Endothelial cell of umbilical vein (primary cell): ENCODE measurements at regions not wholly inside any gene's neighbourhood (a gene's known extent, or its start where the extent isn't known, plus 50 kb on each side); places are given as distances from the start of the nearest gene placed in this dataset.

ENCODE experiments used
- BruUV-seq: library from RNA; stranded (reverse); fragments of 400-500 nt; replicated peaks from 2 replicates; lab custom pipeline; 2021; lab: Mats Ljungman, UMichigan
- CTCF ChIA-PET: fragments of 300-600, 350-600 bp; sonication (Branson Sonifier 250); formaldehyde crosslinking; loops from one replicate; lab custom pipeline; 2021; ENCODE audit warnings: antibody characterized with exemption, inconsistent platforms; lab: Charles Lee
- POLR2A ChIA-PET: fragments of 300-600, 350-600 bp; sonication (Branson Sonifier 250); formaldehyde crosslinking; loops from one replicate; lab custom pipeline; 2021; ENCODE audit warnings: antibody characterized with exemption, inconsistent platforms; lab: Charles Lee
- DNase-seq: peaks from one replicate; pipeline ENCODE4 v3.0.0-alpha.2; 2011; ENCODE audit warnings: low read depth, low spot score
- FAIRE-seq: peaks from 2 replicates; lab custom pipeline; 2011; peaks lifted over from hg19 to GRCh38; lab: Jason Lieb, UNC
- H2AFZ ChIP-seq: 2 replicates; pipeline ENCODE4 v1.6.0; 2012; ENCODE audit warnings: low read depth, low read length, control low read depth, inconsistent platforms
- H3K27ac ChIP-seq: 2 replicates; pipeline ENCODE4 v1.5.1; 2011; ENCODE audit warnings: low read depth, mild to moderate bottlenecking, control low read depth, low read length, moderate library complexity; ENCODE audit not compliant: insufficient read depth
- H3K27me3 ChIP-seq, 2 experiments: 2 replicates each; pipeline versions ENCODE4 v1.6.0 to v1.6.1; 2011; ENCODE audit warnings: low read length in 2 of 2, mixed read lengths in 1 of 2; ENCODE audit not compliant: control insufficient read depth in 2 of 2, insufficient read depth in 2 of 2
- H3K36me3 ChIP-seq, 2 experiments: 2 replicates in 1 of 2; 3 replicates in 1 of 2; pipeline ENCODE4 v1.5.1; 2011; ENCODE audit warnings: low read length in 2 of 2, mild to moderate bottlenecking in 1 of 2, moderate library complexity in 1 of 2; ENCODE audit not compliant: control insufficient read depth in 2 of 2, insufficient read depth in 2 of 2; ENCODE audit errors: extremely low read depth in 1 of 2
- H3K4me1 ChIP-seq: 3 replicates; pipeline ENCODE4 v1.5.1; 2011; ENCODE audit warnings: mild to moderate bottlenecking, low read length; ENCODE audit not compliant: control insufficient read depth, insufficient read depth; ENCODE audit errors: extremely low read depth
- H3K4me2 ChIP-seq: 2 replicates; pipeline ENCODE4 v1.6.1; 2011; ENCODE audit warnings: low read length, control low read depth, mixed read lengths; ENCODE audit not compliant: insufficient read depth
- H3K4me3 ChIP-seq, 3 experiments: fragments of 200-600 bp in 1 of 3; sonication (generic), shearing (Covaris generic) in 1 of 3; replicated peaks in 1 of 3; 2 replicates each; pipeline ENCODE4 v1.5.1; 2011 to 2016; ENCODE audit warnings: control low read depth in 3 of 3, low read length in 3 of 3, mild to moderate bottlenecking in 2 of 3, inconsistent platforms in 1 of 3, low read depth in 1 of 3, moderate library complexity in 1 of 3; ENCODE audit not compliant: insufficient read depth in 1 of 3
- H3K79me2 ChIP-seq: 2 replicates; pipeline ENCODE4 v1.6.0; 2012; ENCODE audit warnings: low read length, inconsistent platforms; ENCODE audit not compliant: control insufficient read depth, insufficient read depth
- H3K9ac ChIP-seq: replicated peaks from 2 replicates; pipeline ENCODE3; 2011; ENCODE audit warnings: low read length, control low read depth; ENCODE audit not compliant: insufficient read depth; ENCODE audit errors: extremely low read depth
- H3K9me1 ChIP-seq: replicated peaks from 3 replicates; pipeline ENCODE4 v1.6.0; 2011; ENCODE audit warnings: mild to moderate bottlenecking, low read length; ENCODE audit not compliant: control insufficient read depth, insufficient read depth; ENCODE audit errors: extremely low read depth
- H3K9me3 ChIP-seq: replicated peaks from 2 replicates; pipeline ENCODE4 v1.5.1; 2012; ENCODE audit warnings: low read length, inconsistent platforms; ENCODE audit not compliant: control insufficient read depth, insufficient read depth
- H4K20me1 ChIP-seq: replicated peaks from 2 replicates; pipeline ENCODE3; 2011; ENCODE audit warnings: mild to moderate bottlenecking, low read length; ENCODE audit not compliant: control insufficient read depth, insufficient read depth; ENCODE audit errors: extremely low read depth
- EZH2 ChIP-seq: IDR thresholded peaks from 2 replicates; pipeline ENCODE4 v1.6.1; 2012; ENCODE audit warnings: borderline replicate concordance, low read depth, mild to moderate bottlenecking, moderate library complexity, low read length, inconsistent platforms; ENCODE audit not compliant: severe bottlenecking
- FOS ChIP-seq: IDR thresholded peaks from 2 replicates; pipeline ENCODE4 v1.6.1; 2011; ENCODE audit warnings: mild to moderate bottlenecking, low read length, moderate library complexity, borderline replicate concordance; ENCODE audit not compliant: insufficient read depth
- GATA2 ChIP-seq: IDR thresholded peaks from 2 replicates; pipeline ENCODE4 v1.7.0; 2011; ENCODE audit warnings: low read depth, mild to moderate bottlenecking, moderate library complexity, mixed read lengths, low read length; ENCODE audit not compliant: insufficient read length, insufficient read depth
- JUN ChIP-seq: IDR thresholded peaks from 2 replicates; pipeline ENCODE4 v1.6.1; 2011; ENCODE audit warnings: borderline replicate concordance, low read depth; ENCODE audit not compliant: insufficient read length, insufficient read depth
- MYC ChIP-seq: IDR thresholded peaks from one replicate; pipeline ENCODE4 v1.6.1; 2011; ENCODE audit warnings: mild to moderate bottlenecking, low read depth, low read length
- POLR2A ChIP-seq: IDR thresholded peaks from 2 replicates; pipeline ENCODE4 v1.6.1; 2012; ENCODE audit warnings: low read depth, mild to moderate bottlenecking, control low read depth, low read length
- POLR2AphosphoS5 ChIP-seq: IDR thresholded peaks from 2 replicates; pipeline ENCODE4 v1.6.1; 2012; ENCODE audit warnings: low read depth, mild to moderate bottlenecking, control low read depth, low read length, moderate library complexity; ENCODE audit not compliant: insufficient read depth
- dilution Hi-C: fragments of 300-500 bp; cut with MboI; formaldehyde crosslinking; loops from one replicate; pipeline ENCODE4 v1.15.0; 2019; ENCODE audit warnings: low sequenced_read_pairs; ENCODE audit not compliant: extremely low pct_ligation_motif_present
- intact Hi-C: fragments of 100-400 bp; cut with micrococcal nuclease; formaldehyde crosslinking; loops from one replicate; pipeline ENCODE4 v1.10.0; 2022
- TF ChIP-seq, protein P1 (sequence below), 2 donors: IDR thresholded peaks; 1 replicate in 1 of 2; 2 replicates in 1 of 2; pipeline ENCODE4 v1.5.1; 2011; ENCODE audit warnings: low read length in 2 of 2, mild to moderate bottlenecking in 2 of 2, moderate library complexity in 2 of 2, control low read depth in 1 of 2, inconsistent platforms in 1 of 2, low read depth in 1 of 2; ENCODE audit not compliant: insufficient read depth in 1 of 2; ENCODE audit errors: extremely low read depth in 1 of 2
- TF ChIP-seq, protein P2 (sequence below): IDR thresholded peaks from 2 replicates; pipeline ENCODE4 v1.6.1; 2011; ENCODE audit not compliant: insufficient read depth, insufficient read length

DNA sequence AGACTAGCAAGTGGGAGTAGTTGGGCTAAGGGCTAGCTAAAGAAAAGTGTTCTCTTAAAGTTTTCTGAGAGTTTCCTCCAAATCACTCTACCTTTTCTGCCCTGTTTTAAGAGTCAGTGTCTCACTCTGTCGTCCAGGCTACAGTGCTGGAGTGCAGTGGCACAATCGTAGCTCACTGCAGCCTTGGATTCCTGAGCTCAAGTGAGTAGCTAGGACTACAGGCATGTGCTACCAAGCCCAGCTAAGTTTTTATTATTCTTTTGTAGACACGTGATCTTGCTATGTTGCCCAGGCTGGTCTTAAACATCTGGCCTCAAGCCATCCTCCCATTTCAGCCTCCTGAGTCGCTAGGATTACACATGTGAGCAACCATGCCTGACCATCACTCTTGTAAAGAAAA, 378.9 kb downstream of the CAAP1 start:
- Histone ChIP-seq H3K4me3 (no peak overlapping the region), H2AFZ (no peak overlapping the region), H3K4me1 (no peaks in the 10 kb centered on the region), H3K27ac (no peak overlapping the region), H3K9me1 (no peaks in the 10 kb centered on the region), H3K36me3 (no peaks in the 10 kb centered on the region), H3K79me2 (no peaks in the 10 kb centered on the region), H3K9me3 (no peaks in the 10 kb centered on the region), H3K27me3 (no peaks in the 10 kb centered on the region), H3K9ac (no peak overlapping the region), H4K20me1 (no peaks in the 10 kb centered on the region), H3K4me2 (no peak overlapping the region)
- TF ChIP-seq, protein P1, sequence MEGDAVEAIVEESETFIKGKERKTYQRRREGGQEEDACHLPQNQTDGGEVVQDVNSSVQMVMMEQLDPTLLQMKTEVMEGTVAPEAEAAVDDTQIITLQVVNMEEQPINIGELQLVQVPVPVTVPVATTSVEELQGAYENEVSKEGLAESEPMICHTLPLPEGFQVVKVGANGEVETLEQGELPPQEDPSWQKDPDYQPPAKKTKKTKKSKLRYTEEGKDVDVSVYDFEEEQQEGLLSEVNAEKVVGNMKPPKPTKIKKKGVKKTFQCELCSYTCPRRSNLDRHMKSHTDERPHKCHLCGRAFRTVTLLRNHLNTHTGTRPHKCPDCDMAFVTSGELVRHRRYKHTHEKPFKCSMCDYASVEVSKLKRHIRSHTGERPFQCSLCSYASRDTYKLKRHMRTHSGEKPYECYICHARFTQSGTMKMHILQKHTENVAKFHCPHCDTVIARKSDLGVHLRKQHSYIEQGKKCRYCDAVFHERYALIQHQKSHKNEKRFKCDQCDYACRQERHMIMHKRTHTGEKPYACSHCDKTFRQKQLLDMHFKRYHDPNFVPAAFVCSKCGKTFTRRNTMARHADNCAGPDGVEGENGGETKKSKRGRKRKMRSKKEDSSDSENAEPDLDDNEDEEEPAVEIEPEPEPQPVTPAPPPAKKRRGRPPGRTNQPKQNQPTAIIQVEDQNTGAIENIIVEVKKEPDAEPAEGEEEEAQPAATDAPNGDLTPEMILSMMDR (IDR thresholded peaks at IDR 0.05; ENCODE audit: extremely low read depth in 1 of 2, insufficient read depth in 1 of 2, low read depth in 1 of 2, low read length in 2 of 2), result no peak
- TF ChIP-seq POLR2A (no peak), EZH2 (no peak), POLR2AphosphoS5 (no peak), MYC (no peak), GATA2 (no peak), FOS (no peak), JUN (no peak)
- TF ChIP-seq, protein P2, sequence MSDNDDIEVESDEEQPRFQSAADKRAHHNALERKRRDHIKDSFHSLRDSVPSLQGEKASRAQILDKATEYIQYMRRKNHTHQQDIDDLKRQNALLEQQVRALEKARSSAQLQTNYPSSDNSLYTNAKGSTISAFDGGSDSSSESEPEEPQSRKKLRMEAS, result no peak
- ChIA-PET CTCF (no interaction called here), POLR2A (no interaction called here)
- dilution Hi-C loops, result no loop called here
- DNase-seq (no peak), FAIRE-seq (no peak)
- no TSS peak for BruUV-seq
- intact Hi-C loops, result no loop called here
